Nucleus accumbens (tissue), 56 donors: ENCODE measurements at regions not wholly inside any gene's neighbourhood (a gene's known extent, or its start where the extent isn't known, plus 50 kb on each side); places are given as distances from the start of the nearest gene placed in this dataset.
A peak's percentile ranks its signal among the peaks of the same experiment; 100 is the strongest.
"Not testable (repeated sequence)": the region's sequence is repeated elsewhere in the genome, so short reads cannot be mapped to it uniquely, and the experiment has no call there.

Experiments used
- DNase-seq, 56 donors: peaks; one replicate each; lab custom pipeline; 2025; lab: John Stamatoyannopoulos, UW

- DNase-seq: not testable (repeated sequence)
These were observed 1481.0 kb upstream of the TPTE start for GRCh38 chr21:9040406-9040805.

GRCh38 chr21:9041175-9041948 is 1480.0 kb upstream of the TPTE start:
- not testable (repeated sequence) for DNase-seq

- not testable (repeated sequence) for DNase-seq
These were observed 1478.3 kb upstream of the TPTE start for GRCh38 chr21:9043089-9043488.

GRCh38 chr21:9046870-9047269 is 1474.5 kb upstream of the TPTE start:
- DNase-seq: not testable (repeated sequence)

- DNase-seq: not testable (repeated sequence)
These were observed 1453.9 kb upstream of the TPTE start for GRCh38 chr21:9067515-9067914.

- DNase-seq: not testable (repeated sequence)
These were observed 1452.8 kb upstream of the TPTE start for GRCh38 chr21:9068622-9069021.

- peak in 1 of 56 donors; percentile 1 for DNase-seq
These were observed 1450.7 kb upstream of the TPTE start for GRCh38 chr21:9070703-9071102.

- not testable (repeated sequence) for DNase-seq
These were observed 1448.4 kb upstream of the TPTE start for GRCh38 chr21:9073010-9073409.

GRCh38 chr21:9074772-9075171 is 1446.6 kb upstream of the TPTE start:
- DNase-seq: not testable (repeated sequence)

- DNase-seq: not testable (repeated sequence)
These were observed 1438.1 kb upstream of the TPTE start for GRCh38 chr21:9083091-9083826.

- DNase-seq: not testable (repeated sequence)
These were observed 1435.1 kb upstream of the TPTE start for GRCh38 chr21:9086299-9086698.

GRCh38 chr21:9087816-9088215 is 1433.6 kb upstream of the TPTE start:
- not testable (repeated sequence) for DNase-seq

- not testable (repeated sequence) for DNase-seq
These were observed 1391.6 kb upstream of the TPTE start for GRCh38 chr21:9129741-9130140.

- DNase-seq: not testable (repeated sequence)
These were observed 1390.6 kb upstream of the TPTE start for GRCh38 chr21:9130817-9131216.
